GM10266 (cell line): ENCODE measurements at regions not wholly inside any gene's neighbourhood (a gene's known extent, or its start where the extent isn't known, plus 50 kb on each side); places are given as distances from the start of the nearest gene placed in this dataset.

Experiments used
- DNase-seq: peaks from one replicate; pipeline ENCODE4 v3.0.0; 2012; ENCODE audit errors: extremely low spot score
- CTCF ChIP-seq: IDR thresholded peaks from 2 replicates; pipeline ENCODE4 v1.5.1; 2012; ENCODE audit warnings: mild to moderate bottlenecking, low read depth; ENCODE audit not compliant: control insufficient read depth, insufficient read depth; ENCODE audit errors: missing control alignments

DNA sequence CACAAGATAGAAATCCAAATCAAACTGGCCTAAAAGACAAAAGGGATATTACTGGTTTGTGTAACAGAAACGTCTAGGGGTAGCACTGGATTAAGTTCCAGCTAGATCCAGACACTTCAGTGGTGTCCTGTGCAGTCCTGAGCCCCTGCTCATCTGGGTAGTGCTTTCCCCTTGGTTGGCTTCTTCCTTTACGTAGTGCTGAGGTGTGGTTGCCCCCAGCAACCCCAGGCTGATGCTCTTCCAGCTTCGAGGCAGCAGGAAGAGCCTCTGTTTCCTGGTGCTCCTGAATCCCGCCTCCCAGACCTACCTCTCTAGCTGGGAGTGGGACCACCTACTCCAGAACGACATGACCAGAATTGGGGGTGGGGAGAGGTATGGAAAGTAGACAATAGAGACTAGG lies 166.1 kb upstream of the ADRA1B start:
- TF ChIP-seq CTCF: no peak

GRCh38 chr5:159751459-159751858 lies 164.8 kb upstream of the ADRA1B start:
- TF ChIP-seq CTCF: no peak
- no peak for DNase-seq

More for the DNA sequence above, 166.1 kb upstream of the ADRA1B start:
- no peak for DNase-seq

- no peak for TF ChIP-seq CTCF
Measured at GRCh38 chr5:159752622-159753275, 163.5 kb upstream of the ADRA1B start.

GRCh38 chr5:159758189-159758588 lies 158.1 kb upstream of the ADRA1B start:
- no peak for DNase-seq

More at GRCh38 chr5:159752622-159753275, 163.5 kb upstream of the ADRA1B start:
- no peak for DNase-seq

DNA sequence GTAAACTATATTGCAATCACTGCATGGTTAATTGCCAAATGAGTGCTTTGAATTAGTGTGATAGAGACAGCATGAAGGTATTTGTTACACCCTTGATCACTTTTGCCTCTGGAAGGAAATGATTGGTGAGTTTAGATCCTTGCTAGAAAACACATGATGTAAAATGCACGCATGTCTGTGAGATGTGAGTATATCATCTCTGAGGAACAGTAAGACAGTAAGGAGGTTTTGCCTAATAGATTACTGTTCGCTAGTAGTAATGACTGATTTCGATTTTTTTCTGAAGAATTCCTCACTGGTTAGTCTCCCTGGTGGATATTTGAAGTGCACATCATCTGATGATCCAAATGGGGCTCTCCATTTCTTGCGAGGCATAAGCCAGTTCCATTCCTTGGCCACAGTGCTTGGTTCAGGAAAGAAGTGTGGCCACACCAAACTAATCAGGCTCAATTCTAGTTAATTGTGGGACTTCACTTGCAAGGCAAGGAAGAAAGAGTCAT lies 156.4 kb upstream of the ADRA1B start:
- no peak for DNase-seq
- TF ChIP-seq CTCF: no peak

More at GRCh38 chr5:159758189-159758588, 158.1 kb upstream of the ADRA1B start:
- no peak for TF ChIP-seq CTCF

DNA sequence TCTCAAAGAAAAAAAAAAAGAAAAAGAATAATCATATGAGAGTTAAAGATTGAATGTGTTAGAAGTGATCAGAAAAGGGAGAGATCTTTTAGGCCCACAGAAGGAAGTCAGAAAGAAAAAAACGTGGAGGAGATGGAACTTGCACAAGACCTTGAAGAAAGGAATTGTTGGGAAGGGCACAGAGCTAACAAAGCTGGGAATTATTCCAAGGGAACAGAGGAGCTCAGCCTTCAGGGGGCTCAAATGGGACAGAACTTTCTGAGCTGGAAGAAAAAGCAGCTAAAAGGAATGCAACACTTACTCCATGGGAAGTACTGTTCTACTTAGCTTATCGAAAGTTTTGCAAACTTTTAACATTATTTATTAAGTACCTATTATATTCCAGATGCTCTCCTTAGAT lies 153.4 kb upstream of the ADRA1B start:
- no peak for DNase-seq
- TF ChIP-seq CTCF: no peak

DNA sequence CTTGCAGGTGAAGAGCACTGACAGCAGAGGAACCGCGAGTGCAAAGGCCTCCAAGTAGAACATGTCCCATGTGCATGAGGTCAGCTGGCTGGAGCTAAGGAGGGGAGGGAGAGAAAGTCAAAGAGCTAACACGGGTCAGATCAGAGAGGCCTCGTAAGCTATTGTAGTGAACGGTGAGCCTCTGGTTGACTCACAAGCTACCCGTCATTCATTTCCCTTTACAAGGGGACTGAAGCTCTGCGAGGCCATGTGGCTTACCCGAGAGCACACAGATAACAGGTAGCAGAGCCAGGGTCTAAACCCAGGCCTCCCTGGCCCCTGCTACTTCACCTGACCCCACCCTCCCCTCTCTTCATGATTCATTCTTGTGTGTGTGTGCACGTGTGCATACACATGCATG lies 152.7 kb upstream of the ADRA1B start:
- no peak for DNase-seq
- TF ChIP-seq CTCF: no peak
